ENCODE measurements at regions not wholly inside any gene's neighbourhood (a gene's known extent, or its start where the extent isn't known, plus 50 kb on each side); places are given as distances from the start of the nearest gene placed in this dataset.

DNA sequence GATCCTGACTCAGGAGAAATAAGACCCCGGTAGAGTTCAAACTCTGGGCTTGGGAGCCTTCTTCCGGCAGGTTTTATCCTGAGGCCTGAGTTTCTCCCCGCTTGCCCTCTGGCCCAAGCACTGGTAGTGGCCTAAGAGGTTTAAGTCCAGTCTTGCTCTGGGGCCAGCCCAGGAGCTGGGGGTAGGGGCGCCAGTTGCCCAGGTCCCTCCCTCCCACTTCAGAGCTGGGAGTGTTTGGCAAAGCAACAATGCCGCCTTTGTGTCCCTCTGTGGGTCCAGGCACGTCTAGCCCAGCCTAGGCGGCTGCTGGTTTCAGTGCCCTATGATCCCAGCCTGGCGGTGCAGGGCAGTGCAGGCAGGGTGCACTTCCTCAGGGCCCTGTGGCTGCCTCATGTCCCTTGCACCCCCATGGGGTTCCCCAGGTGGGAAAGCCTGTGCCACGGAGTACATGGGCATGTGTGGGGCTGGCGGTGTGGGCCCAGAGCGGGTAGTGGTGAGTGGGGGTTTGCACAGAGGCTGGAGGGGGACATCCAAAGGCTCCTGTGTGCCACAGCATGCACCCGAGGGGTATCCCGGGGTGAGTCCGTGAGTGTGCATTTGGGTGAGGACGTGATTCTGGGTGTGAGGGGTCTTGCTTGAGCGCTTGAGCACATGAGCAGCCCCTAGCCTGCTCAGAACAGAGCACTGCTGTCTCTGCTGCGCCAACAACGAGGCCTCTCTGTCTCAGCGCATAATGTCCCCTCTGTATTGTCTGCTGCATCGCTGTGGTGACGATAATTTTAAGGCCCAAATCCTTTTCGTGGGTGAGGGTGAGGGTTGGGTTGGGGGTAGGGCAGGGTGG is 61.7 kb upstream of the PSD2 start:
- DNase-seq: no peak

DNA sequence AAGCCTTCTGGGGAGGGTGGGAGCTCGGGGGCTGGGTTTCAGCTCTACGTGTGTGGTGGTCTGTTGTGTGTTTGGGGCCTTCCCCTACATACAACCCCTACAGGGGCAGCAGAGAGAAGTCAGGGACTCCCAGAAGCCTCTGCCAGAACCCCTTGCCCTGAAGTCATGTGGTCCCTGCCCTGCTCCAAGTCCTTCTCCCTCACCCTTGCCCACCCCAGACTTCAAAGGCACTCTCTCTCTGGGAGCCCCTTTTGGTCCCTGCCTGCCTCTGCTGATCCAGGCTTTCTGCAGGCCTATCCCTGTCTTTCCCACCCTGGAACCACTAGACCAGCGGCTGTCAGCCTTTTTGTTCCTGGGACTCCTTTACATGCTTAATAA is 61.1 kb upstream of the PSD2 start:
- DNase-seq: no peak

DNA sequence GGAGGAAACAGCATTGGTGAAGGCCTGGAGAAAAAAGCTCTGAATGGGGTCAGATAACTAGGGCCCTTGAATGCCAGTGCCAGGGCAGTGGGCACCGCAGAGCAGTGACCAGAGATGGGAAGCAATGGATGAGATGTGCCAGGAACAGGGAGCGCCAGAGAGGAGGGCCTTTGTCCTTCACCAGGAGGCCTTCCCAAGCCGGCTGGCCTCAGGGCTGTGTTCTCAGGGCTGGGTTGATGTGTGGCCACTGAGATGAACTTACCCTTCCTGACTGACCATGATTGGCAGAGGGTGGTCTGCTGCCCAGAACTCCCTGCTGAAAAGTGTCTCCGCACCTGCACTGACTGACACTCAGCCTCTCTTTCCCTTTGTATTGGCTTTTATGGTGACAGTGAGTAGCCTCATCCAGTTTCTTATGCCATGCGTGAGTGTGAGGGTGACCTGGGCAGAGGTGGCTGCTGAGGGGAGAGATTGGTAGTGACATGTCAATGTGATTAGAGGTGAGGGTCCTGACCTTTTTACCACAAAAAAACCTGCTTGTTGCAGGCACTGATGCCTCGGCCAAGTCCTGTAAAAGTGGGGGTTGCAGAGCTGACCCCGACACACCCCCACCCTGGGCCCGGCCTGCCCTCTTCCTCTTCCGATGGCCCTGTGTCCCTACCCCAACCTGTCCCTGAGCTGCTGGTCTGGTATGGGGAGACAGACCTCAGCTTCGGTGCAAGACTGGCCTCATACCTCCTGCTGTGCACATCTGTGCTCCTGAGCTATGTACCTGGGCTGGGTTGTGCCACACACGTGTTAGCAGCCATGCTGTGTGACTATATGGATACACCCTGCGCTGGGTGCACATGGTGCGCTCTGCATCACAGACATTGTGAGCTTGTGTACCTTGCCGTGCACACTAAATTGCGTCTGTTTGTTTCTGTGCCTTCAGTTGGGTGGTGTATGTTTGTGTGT is 57.1 kb upstream of the PSD2 start:
- no peak for DNase-seq

DNA sequence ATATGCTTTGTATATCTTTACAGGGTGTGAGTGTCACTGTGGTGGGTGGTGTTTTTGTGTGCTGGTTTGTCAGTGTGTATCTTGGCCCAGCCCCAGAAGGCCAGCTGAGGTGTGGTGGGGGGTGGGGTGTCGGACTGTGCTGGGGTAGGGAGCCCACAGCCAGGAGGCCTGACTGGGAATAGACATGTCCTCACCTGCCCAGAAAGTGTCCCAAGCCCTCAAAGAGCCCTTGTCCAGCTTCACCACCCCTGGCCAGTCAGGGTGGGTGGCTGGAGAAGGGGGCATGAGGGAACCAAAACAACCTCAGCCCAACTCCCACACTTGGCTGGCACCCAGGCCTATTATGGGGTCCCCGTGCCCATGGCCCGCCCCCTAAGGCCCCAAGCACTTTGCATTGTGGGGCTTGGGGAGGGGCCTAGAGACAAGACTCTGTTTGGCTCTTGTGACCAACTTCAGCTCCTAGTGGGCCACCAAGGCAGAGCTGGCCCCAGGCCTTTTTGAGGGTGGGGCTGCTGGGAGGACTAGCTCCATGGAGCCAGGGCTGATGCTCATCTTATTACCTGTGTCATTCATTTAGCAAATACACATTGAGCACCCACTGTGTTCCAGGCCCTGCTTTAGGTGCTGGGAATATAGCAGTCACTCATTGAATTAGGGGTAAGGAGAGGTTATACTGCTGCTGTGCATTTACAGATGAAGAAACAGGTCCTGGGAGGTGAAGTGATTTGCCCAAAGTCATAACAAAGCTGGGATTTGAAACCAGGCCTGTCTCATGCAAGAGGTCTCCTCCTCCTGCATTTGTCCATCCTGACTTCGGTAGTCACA is 56.2 kb upstream of the PSD2 start:
- no peak for DNase-seq

DNA sequence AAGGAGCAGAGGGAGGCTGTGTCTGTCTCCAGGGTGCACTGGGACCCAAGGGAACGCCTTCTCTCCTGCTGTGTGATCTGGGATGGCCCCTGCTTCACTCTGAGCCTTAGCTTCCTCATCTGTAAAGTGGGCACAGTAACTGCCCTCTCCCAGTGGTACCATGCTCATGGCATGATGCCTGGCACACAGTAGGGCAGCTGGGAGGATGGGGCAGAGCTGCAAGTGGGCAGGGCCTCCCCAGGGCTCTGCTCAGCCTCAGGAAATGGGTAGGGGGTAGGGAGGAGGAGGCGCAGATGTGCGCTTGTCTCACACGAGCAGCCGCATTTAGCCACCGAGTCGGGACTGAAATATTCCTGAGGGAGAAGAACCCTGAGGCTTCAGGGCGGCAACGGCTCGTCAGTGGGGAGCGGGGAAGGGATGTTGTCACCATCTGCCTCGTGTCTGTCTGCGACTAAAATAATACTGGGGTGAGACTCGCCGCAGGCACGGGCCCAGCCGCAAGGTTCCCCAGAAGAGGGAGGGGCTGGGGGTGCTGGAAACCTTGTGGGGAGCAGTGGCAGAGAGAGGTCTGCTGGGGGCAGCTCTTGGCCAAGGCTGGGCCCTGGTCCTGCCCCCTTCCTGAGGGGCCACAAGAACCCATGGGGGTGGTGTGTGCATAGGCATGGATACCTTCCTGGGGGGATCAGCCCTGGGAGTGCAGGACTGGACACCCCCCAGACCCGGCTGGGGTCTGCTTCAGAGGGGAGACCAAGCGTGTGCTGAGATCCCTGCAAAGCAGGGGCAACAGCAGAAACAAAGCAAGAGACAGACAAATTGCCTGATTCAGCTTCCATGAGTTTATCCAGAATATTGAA is 55.2 kb upstream of the PSD2 start:
- DNase-seq: no peak

DNA sequence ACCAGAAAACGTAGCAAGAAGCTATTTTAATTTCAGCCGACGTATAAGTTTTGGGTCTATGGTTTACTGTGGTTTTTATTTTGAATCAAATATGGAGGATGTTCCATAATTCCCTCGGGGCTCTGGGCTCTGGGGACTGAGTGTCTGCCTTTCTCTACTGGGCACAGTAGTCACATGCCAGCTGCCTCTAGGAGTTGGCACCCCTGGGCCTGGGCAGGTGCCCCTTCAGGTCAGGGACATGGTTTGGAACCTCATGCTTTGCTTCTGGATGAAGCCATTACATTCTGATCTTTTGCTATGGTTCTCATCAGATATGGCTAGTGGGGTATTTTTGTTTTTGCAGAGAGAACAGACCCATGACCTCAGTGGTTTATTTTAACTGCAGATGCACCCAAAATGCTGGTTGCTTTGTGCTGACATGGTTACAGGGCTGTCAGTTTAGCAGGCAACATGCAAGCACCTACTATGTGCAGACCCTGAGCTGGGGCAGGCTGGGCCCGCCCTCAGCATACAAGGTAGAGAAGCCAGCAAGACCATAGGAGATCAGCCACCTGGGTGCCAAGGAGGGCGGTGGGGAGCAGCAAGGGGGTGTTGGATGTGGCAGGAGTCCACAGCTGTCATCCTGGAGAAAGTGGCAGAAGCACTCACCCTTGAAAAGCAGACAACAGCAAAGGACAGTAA is 54.5 kb upstream of the PSD2 start:
- DNase-seq: no peak

DNA sequence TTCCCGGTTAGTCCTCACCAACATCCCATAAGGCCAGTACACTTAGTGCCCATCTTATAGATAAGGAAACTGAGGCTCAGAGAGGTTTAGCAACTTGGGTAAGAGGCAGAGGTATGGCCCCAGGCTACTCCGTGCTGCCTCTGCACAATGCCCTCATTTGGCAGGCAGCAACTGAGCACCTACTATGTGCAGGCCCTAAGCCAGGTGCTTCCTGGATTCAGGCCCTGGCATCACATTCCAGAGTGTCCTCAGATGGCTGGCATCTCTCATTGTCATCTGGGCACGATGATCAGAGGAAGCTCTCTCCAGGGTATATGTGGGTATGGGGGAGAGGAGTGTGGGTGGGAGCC is 53.8 kb upstream of the PSD2 start:
- DNase-seq: no peak

DNA sequence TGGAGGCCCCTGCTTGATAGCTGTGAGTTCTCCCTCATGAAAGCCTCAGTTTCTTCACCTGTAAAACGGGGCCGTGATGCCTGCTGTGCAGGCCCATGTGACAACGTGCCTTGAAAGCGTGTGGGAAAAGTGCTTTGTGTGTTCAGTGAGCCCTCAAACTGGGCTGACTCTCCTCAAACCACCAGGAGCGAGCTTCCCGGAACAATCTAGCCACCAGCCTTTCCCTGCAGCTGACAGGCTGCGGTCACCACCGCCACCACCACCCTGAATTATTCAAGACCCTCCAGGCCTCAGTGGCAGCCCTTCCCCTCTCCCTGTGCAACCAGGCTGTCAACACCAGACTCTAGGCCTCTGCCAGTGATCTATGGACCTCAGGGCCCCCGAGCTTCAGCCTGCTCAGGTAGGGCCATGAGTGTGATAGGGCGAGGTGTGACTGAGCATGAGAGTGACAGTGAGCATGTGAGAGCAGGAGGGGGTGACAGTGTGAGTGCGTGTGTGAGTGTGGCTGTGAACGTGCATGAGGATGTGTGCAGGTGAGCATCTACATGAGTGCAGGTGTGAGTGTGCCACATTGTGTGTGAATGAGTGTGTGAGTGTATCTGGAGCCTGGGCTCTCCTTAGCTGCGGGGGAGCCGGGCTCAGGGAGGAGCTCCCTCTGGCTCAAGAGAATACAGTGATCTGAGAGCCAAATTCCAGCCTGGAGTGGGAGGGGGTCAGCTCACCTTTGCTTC is 53.3 kb upstream of the PSD2 start:
- DNase-seq: no peak

DNA sequence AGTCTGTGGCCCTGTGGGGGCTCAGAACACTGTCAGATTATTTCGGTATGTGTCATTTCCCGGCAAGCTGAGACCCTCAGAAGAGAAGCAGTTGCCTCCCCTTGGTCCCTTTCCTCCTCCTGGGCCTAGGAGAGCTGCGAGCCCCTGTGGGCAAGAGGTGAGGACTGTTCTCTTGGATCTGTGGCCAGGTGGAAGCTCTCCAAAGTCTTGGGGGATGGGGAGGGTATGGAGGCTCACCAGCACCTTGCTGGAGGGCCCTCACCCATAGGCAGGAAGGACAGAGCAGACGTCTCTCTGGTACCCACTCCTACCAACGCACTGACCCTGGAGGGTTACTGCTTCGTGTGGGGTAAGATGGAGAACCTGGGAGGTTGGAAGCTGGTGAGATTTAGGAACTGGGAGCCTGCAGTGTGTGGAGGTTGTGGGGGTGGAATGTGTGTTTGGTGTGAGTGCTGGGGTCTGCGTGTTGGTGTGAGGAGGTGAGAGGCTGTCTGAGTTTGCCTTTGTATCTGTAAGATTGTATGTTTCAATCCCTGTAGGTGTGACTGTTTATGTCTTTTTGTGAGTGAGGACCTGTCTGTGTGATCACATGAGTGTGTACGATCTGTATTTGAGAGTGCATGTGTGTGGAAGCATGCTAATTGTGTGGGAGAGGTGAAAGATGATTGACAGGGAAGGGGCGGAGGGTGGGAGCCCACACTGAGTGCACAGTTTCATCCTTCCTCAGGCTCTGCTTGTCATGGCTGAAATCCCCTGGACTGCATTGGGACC is 52.4 kb upstream of the PSD2 start:
- DNase-seq: no peak

DNA sequence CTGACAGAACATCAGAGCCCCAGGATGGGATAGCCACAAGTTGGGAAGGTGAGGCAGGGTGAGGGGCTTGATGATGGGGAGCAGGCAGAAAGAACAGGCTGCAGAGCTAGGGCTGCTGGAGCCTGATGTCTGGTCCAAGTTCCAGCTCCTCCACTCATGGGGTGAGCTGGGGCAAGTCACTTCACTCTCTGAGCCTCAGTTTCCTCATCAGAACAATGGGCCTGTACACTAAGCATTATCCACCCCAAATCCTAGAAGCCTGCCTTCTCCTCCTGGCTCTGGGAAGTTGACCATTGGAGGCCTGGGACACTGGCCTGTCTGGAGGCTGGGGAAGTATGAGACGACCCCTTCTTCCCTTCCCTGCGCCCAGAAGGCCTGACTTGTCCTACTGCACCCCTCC is 51.8 kb upstream of the PSD2 start:
- no peak for DNase-seq

DNA sequence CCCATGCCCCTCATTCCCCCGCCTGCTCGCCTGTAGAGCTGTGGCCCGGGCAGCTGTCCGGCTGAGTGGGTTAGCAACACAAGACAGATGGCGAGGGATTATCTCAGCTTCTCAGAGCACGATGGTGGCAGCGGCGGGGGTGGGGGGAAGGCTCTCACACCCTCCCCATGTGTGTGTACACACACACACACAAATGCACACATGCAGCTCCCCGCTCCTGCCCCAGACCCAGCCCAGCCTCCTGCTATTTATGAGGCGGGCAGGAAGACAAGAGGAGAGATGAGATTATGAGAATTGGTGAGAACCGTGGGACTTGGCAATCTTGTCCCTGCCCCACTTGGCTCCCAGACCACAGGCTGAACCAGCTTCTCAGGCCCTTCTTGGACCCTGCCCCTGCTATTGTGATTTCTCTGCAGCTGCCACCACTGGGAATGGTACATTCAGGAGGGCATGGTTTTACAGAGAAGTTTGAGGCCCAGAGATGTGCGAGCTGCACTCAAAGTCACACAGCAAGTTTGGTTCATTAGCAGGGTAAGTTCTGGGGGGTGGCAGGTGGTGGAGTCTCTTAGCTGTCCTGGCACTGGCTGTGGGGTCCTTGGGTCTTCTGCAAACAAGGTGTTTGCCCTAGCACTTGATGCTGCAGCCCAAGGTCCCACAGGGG is 51.0 kb upstream of the PSD2 start:
- no peak for DNase-seq

DNA sequence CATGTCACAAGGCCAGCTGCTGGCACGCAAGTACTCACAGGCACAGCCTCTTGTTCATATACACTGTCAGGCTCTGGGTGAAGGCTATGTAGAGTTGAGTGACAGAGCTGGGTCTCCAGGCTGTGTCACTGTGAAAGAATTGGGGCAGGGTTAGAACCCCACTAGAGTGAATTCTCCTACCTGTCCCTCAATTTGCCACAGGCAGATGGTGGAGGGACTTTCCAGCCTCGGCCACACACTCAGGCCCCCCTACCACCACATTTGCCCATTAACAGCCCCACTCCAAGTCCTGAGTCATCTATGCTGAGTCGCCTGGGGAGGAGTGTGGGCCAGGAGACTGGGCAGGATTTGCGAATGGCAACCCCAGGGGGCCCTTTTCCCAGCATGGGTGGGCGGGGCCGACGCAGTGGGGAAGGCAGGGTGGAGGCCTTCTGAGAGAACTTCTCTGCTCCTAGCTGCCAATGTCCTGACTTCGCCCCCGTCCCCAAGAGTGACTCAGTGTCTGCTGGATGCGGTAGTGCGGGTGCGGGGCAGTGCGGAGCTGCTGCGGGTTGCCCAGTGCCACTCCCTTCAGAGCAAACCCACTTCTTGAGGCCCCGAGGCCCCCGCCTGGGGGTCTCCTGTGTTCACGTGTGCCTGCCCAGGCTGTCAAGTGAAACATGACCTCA is 50.3 kb upstream of the PSD2 start:
- DNase-seq: no peak

DNA sequence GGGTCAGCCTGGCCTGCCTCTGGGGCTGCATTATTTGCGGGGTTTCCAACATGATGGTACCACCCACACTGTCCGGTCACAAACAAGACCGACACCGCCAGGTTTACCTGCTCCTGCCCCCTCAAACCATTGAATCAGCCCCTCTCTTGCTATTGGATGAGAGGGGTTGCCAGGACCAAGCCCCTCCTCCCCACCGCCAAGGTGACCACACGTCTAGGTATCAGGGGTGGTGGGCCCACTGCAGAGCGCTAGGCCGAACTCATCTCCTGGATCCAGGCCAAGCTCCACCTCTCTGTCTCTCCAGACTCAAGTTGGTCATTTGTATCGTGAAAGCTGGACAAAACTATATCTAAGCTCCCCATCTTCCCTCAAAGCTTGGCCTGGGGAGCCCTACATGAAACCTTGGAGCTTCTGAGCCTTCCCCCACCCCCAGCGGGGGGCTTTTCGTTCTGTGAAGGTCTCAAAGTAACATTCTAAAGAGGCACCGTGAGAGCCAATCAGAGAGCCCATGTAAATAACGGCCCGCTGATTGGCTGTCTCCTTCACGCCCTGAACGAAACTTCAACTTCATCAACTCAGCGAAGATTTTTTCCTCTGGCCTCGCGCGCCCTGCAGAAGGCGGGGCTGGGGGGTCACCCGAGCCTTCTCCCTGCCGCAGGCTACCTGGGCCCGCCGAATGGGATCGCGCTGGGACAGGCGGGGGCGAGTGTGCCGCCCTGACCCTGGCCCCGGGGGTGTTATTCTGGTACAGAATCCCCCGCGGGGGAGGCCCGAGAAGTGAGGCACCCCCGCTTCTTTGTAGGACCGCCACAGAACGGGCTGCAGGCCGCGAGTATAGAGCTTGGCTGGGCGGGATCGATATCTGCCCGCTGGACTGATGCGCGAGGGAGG is 49.6 kb upstream of the PSD2 start:
- peak; percentile 20 for DNase-seq

Measured in activated effector memory CD4-positive, alpha-beta T cell treated with Interleukin-2 at 50 U/mL for 16 hours (primary cell).